ENCODE measurements at regions not wholly inside any gene's neighbourhood (a gene's known extent, or its start where the extent isn't known, plus 50 kb on each side); places are given as distances from the start of the nearest gene placed in this dataset.

DNA sequence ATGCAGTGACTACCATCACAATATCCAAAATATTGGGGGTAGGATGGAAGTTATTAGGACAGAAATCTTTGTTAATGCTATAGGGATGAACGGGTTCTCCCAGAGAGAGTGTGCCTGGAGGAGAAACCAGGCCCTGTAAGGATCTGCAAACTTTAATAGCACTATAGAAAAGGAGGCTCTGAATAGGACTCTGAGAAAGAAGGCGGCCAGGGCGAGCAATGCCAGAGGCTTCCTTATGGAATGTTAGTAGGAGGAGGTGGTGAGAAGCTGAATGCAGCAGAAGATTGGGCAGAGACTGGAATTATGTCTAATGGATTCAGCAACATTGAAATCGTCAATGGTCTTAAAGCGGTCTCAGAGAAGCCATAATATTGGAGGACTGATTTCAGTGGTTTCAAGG, 84.6 kb upstream of the SYNDIG1 start:
- TF ChIP-seq, protein P1, sequence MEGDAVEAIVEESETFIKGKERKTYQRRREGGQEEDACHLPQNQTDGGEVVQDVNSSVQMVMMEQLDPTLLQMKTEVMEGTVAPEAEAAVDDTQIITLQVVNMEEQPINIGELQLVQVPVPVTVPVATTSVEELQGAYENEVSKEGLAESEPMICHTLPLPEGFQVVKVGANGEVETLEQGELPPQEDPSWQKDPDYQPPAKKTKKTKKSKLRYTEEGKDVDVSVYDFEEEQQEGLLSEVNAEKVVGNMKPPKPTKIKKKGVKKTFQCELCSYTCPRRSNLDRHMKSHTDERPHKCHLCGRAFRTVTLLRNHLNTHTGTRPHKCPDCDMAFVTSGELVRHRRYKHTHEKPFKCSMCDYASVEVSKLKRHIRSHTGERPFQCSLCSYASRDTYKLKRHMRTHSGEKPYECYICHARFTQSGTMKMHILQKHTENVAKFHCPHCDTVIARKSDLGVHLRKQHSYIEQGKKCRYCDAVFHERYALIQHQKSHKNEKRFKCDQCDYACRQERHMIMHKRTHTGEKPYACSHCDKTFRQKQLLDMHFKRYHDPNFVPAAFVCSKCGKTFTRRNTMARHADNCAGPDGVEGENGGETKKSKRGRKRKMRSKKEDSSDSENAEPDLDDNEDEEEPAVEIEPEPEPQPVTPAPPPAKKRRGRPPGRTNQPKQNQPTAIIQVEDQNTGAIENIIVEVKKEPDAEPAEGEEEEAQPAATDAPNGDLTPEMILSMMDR (IDR thresholded peaks at IDR 0.05): no peak
- TF ChIP-seq POLR2A (IDR thresholded peaks at IDR 0.05): no peak

Data from heart left ventricle (tissue), 13 donors.